ENCODE measurements at regions not wholly inside any gene's neighbourhood (a gene's known extent, or its start where the extent isn't known, plus 50 kb on each side); places are given as distances from the start of the nearest gene placed in this dataset.

DNA sequence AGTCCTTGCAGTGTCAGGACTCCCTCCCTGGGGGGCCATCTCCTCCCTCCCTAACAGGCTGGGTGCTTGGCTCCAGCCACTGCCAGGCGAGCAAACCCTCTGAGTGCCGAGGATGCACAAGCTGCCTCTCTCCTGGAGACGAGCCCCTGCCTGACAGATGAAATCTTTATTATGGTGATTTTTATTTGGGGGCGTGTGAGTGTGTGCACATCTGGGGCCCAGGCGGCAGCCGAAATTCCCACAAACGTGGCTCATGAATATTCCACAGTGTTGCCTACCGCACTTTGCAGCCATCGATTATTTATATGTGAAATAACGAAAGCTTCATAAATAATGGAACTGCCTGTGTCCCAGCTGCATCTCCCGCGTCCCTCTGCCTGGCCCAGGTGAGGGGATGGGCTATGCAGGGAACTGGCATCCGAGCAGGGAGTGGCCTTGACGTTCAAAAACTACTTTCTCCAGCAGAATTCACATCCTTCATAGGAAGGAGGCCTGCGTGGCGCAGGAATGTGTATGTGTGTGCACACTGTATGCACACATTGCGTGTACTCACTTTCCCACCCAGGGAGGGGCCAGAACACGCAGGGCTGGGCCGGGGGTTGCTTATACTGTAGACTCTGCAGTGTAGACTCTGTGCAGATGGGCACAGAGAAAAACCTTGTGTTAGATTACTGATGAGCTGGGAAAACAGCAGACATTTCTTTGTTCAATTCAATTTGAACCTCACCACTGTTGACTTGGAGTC lies 73.1 kb downstream of the UBIAD1 start:
- TF ChIP-seq, protein P1, sequence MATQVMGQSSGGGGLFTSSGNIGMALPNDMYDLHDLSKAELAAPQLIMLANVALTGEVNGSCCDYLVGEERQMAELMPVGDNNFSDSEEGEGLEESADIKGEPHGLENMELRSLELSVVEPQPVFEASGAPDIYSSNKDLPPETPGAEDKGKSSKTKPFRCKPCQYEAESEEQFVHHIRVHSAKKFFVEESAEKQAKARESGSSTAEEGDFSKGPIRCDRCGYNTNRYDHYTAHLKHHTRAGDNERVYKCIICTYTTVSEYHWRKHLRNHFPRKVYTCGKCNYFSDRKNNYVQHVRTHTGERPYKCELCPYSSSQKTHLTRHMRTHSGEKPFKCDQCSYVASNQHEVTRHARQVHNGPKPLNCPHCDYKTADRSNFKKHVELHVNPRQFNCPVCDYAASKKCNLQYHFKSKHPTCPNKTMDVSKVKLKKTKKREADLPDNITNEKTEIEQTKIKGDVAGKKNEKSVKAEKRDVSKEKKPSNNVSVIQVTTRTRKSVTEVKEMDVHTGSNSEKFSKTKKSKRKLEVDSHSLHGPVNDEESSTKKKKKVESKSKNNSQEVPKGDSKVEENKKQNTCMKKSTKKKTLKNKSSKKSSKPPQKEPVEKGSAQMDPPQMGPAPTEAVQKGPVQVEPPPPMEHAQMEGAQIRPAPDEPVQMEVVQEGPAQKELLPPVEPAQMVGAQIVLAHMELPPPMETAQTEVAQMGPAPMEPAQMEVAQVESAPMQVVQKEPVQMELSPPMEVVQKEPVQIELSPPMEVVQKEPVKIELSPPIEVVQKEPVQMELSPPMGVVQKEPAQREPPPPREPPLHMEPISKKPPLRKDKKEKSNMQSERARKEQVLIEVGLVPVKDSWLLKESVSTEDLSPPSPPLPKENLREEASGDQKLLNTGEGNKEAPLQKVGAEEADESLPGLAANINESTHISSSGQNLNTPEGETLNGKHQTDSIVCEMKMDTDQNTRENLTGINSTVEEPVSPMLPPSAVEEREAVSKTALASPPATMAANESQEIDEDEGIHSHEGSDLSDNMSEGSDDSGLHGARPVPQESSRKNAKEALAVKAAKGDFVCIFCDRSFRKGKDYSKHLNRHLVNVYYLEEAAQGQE (IDR thresholded peaks at IDR 0.05; ENCODE audit: low read depth), result no peak
- TF ChIP-seq, protein P2, sequence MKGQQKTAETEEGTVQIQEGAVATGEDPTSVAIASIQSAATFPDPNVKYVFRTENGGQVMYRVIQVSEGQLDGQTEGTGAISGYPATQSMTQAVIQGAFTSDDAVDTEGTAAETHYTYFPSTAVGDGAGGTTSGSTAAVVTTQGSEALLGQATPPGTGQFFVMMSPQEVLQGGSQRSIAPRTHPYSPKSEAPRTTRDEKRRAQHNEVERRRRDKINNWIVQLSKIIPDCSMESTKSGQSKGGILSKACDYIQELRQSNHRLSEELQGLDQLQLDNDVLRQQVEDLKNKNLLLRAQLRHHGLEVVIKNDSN (IDR thresholded peaks at IDR 0.05), result no peak
- no peak for TF ChIP-seq CREB1 (IDR thresholded peaks at IDR 0.05; ENCODE audit: low read depth)
- TF ChIP-seq RAD21 (IDR thresholded peaks at IDR 0.05; ENCODE audit: low read depth), result no peak
- TF ChIP-seq YY1 (IDR thresholded peaks at IDR 0.05; ENCODE audit: low read depth), result no peak
- TF ChIP-seq TCF12 (IDR thresholded peaks at IDR 0.05; ENCODE audit: low read depth), result no peak
- TF ChIP-seq TAF1 (IDR thresholded peaks at IDR 0.05; ENCODE audit: low read depth), result no peak
- TF ChIP-seq, protein P3, sequence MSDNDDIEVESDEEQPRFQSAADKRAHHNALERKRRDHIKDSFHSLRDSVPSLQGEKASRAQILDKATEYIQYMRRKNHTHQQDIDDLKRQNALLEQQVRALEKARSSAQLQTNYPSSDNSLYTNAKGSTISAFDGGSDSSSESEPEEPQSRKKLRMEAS (IDR thresholded peaks at IDR 0.05), result no peak
- TF ChIP-seq EP300 (IDR thresholded peaks at IDR 0.05; ENCODE audit: borderline replicate concordance), result no peak
- TF ChIP-seq ZBTB7A (IDR thresholded peaks at IDR 0.05; ENCODE audit: low read depth), result no peak
- TF ChIP-seq EGR1 (IDR thresholded peaks at IDR 0.05), result no peak
- no peak for TF ChIP-seq CEBPB (IDR thresholded peaks at IDR 0.05)
- no peak for TF ChIP-seq TEAD4 (IDR thresholded peaks at IDR 0.05)
